ENCODE measurements at regions not wholly inside any gene's neighbourhood (a gene's known extent, or its start where the extent isn't known, plus 50 kb on each side); places are given as distances from the start of the nearest gene placed in this dataset.
"Not testable (repeated sequence)": the region's sequence is repeated elsewhere in the genome, so short reads cannot be mapped to it uniquely, and the experiment has no call there.

DNA sequence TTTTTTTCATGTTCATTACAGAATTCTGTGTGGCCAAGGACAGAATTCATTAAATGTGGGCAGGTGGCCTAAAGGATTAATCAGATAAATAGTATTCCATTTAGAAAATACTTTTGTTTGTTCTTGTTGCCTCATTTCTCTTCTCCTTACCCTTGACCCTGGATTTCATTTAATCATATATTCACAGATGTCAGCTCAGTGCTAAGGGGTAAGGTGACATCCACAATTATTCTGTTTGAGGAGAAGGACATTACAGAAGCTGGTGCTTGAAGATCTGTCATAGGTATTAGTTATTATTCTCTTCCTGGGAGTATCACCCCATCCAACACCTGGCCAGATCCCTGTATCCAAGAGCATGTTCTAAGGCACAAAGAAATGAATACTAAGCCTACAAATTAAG is 961.1 kb downstream of the XPNPEP1 start:
- H3K4me1 ChIP-seq (ENCODE audit: insufficient read depth) = no peaks in the 10 kb centered on the region
- no peak for DNase-seq
- H3K27ac ChIP-seq = no peak overlapping the region
- no peaks in the 10 kb centered on the region for H3K27me3 ChIP-seq
- H3K9me3 ChIP-seq = no peaks in the 10 kb centered on the region
- no peak overlapping the region for H3K4me3 ChIP-seq
- TF ChIP-seq POLR2A (IDR thresholded peaks at IDR 0.05) = no peak
- intact Hi-C loops (cut with DNase I) = no loop called here
- no peaks in the 10 kb centered on the region for H3K36me3 ChIP-seq

- TF ChIP-seq POLR2A (IDR thresholded peaks at IDR 0.05) = no peak
- no peak for TF ChIP-seq EP300 (IDR thresholded peaks at IDR 0.05)
- TF ChIP-seq, protein P1, sequence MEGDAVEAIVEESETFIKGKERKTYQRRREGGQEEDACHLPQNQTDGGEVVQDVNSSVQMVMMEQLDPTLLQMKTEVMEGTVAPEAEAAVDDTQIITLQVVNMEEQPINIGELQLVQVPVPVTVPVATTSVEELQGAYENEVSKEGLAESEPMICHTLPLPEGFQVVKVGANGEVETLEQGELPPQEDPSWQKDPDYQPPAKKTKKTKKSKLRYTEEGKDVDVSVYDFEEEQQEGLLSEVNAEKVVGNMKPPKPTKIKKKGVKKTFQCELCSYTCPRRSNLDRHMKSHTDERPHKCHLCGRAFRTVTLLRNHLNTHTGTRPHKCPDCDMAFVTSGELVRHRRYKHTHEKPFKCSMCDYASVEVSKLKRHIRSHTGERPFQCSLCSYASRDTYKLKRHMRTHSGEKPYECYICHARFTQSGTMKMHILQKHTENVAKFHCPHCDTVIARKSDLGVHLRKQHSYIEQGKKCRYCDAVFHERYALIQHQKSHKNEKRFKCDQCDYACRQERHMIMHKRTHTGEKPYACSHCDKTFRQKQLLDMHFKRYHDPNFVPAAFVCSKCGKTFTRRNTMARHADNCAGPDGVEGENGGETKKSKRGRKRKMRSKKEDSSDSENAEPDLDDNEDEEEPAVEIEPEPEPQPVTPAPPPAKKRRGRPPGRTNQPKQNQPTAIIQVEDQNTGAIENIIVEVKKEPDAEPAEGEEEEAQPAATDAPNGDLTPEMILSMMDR (IDR thresholded peaks at IDR 0.05) = no peak
- Histone ChIP-seq H3K27ac (no peak overlapping the region), H3K27me3 (no peaks in the 10 kb centered on the region), H3K4me1 (ENCODE audit: insufficient read depth) (no peaks in the 10 kb centered on the region), H3K9me3 (no peaks in the 10 kb centered on the region), H3K36me3 (no peaks in the 10 kb centered on the region), H3K4me3 (no peak overlapping the region)
- intact Hi-C loops (cut with DNase I) = no loop called here
- 8 to 28% (median 8%) methylated on average over 3 of the region's 3 CpGs for WGBS, 3 donors
- DNase-seq = peak in 4 of 5 donors; percentile 12 to 40 (median 34)
Observed at GRCh38 chr10:108957681-108958080, 965.6 kb downstream of the XPNPEP1 start.

- 95 to 100% (median 95%) methylated on average over 1 of the region's 1 CpG for WGBS, 3 donors
Observed at GRCh38 chr10:108956149-108956548, 967.2 kb downstream of the XPNPEP1 start.

GRCh38 chr10:108920029-108920428 is 1003.3 kb downstream of the XPNPEP1 start:
- intact Hi-C loops (cut with DNase I); H3K36me3 ChIP-seq; H3K4me1 ChIP-seq (ENCODE audit: insufficient read depth); H3K9me3 ChIP-seq; H3K4me3 ChIP-seq; DNase-seq; H3K27me3 ChIP-seq; H3K27ac ChIP-seq: not testable (repeated sequence)

More at GRCh38 chr10:108956149-108956548, 967.2 kb downstream of the XPNPEP1 start:
- no peak for TF ChIP-seq EP300 (IDR thresholded peaks at IDR 0.05)
- TF ChIP-seq POLR2A (IDR thresholded peaks at IDR 0.05) = no peak
- TF ChIP-seq, protein P1 (IDR thresholded peaks at IDR 0.05) = no peak
- Histone ChIP-seq H3K27ac (no peak overlapping the region), H3K4me1 (ENCODE audit: insufficient read depth) (no peaks in the 10 kb centered on the region), H3K36me3 (no peaks in the 10 kb centered on the region), H3K27me3 (no peaks in the 10 kb centered on the region), H3K4me3 (no peak overlapping the region), H3K9me3 (no peaks in the 10 kb centered on the region)
- intact Hi-C loops (cut with DNase I) = no loop called here
- no peak for DNase-seq

DNA sequence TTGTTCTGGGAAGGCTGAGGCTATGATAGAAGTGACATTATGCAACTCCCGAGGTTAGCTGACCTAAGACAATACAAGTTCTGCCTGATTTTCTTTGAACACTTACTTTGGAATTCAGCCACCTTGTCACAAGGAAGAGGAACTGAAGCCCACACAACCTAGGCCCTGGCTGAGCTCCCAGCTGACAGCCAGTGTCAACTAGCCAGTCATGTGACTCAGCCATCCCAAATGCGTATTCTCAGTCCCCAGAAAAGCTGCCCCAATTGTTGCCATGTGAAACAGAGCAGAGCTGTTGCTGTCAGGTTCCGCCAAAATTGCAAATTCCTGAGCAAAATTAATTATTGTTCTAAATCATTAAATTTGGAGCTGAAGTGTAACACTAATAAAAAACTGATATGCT is 1010.0 kb downstream of the XPNPEP1 start:
- 77 to 84% (median 78%) methylated on average over 3 of the region's 3 CpGs for WGBS, 3 donors
- TF ChIP-seq, protein P1 (IDR thresholded peaks at IDR 0.05) = no peak
- no peak for TF ChIP-seq POLR2A (IDR thresholded peaks at IDR 0.05)
- TF ChIP-seq EP300 (IDR thresholded peaks at IDR 0.05) = no peak
- Histone ChIP-seq H3K9me3 (no peaks in the 10 kb centered on the region), H3K36me3 (no peaks in the 10 kb centered on the region), H3K4me1 (ENCODE audit: insufficient read depth) (peaks cover 4% of the 10 kb centered on the region), H3K4me3 (no peak overlapping the region), H3K27ac (no peak overlapping the region), H3K27me3 (no peaks in the 10 kb centered on the region)
- DNase-seq = no peak
- intact Hi-C loops (cut with DNase I) = no loop called here

Measured in ovary (tissue), 7 donors.